GDM1 (cell line): ENCODE measurements at regions not wholly inside any gene's neighbourhood (a gene's known extent, or its start where the extent isn't known, plus 50 kb on each side); places are given as distances from the start of the nearest gene placed in this dataset.

Experiments used
- DNase-seq: peaks from one replicate; lab custom pipeline; 2025; lab: John Stamatoyannopoulos, UW

- DNase-seq: no peak
Observed at GRCh38 chr5:156271569-156271968, 55.4 kb upstream of the SGCD start.

- no peak for DNase-seq
Observed at GRCh38 chr5:156272139-156272538, 54.8 kb upstream of the SGCD start.

GRCh38 chr5:156273325-156273724 is 53.6 kb upstream of the SGCD start:
- DNase-seq: no peak

GRCh38 chr5:156274453-156274852 is 52.5 kb upstream of the SGCD start:
- no peak for DNase-seq
